NCI-H510A treated with DMSO at 0.1 percent for 48 hours (cell line): ENCODE measurements at regions not wholly inside any gene's neighbourhood (a gene's known extent, or its start where the extent isn't known, plus 50 kb on each side); places are given as distances from the start of the nearest gene placed in this dataset.
"Not testable (repeated sequence)": the region's sequence is repeated elsewhere in the genome, so short reads cannot be mapped to it uniquely, and the experiment has no call there.

Experiments used
- DNase-seq: peaks from one replicate; lab custom pipeline; 2025; lab: John Stamatoyannopoulos, UW

GRCh38 chr16:72596373-72596772 is 424.4 kb upstream of the PMFBP1 start:
- DNase-seq: no peak

- no peak for DNase-seq
Measured at GRCh38 chr16:72590151-72590937, 418.4 kb upstream of the PMFBP1 start.

GRCh38 chr16:72588551-72588950 is 416.6 kb upstream of the PMFBP1 start:
- no peak for DNase-seq

- not testable (repeated sequence) for DNase-seq
Measured at GRCh38 chr16:72578061-72578460, 406.1 kb upstream of the PMFBP1 start.

- DNase-seq: no peak
Measured at GRCh38 chr16:72576189-72576588, 404.2 kb upstream of the PMFBP1 start.

GRCh38 chr16:72569677-72570076 is 397.7 kb upstream of the PMFBP1 start:
- DNase-seq: no peak

- no peak for DNase-seq
Measured at GRCh38 chr16:72568502-72568901, 396.5 kb upstream of the PMFBP1 start.

GRCh38 chr16:72566174-72566573 is 394.2 kb upstream of the PMFBP1 start:
- DNase-seq: no peak

GRCh38 chr16:72565106-72565505 is 393.2 kb upstream of the PMFBP1 start:
- DNase-seq: no peak

GRCh38 chr16:72560617-72561016 is 388.7 kb upstream of the PMFBP1 start:
- no peak for DNase-seq

- DNase-seq: no peak
Measured at GRCh38 chr16:72558501-72558900, 386.5 kb upstream of the PMFBP1 start.

- DNase-seq: no peak
Measured at GRCh38 chr16:72554935-72555334, 383.0 kb upstream of the PMFBP1 start.

GRCh38 chr16:72552654-72553053 is 380.7 kb upstream of the PMFBP1 start:
- no peak for DNase-seq

GRCh38 chr16:72551649-72552048 is 379.7 kb upstream of the PMFBP1 start:
- no peak for DNase-seq

- no peak for DNase-seq
Measured at GRCh38 chr16:72549878-72550277, 377.9 kb upstream of the PMFBP1 start.

- no peak for DNase-seq
Measured at GRCh38 chr16:72542102-72542501, 370.1 kb upstream of the PMFBP1 start.

GRCh38 chr16:72537664-72538063 is 365.7 kb upstream of the PMFBP1 start:
- no peak for DNase-seq

- DNase-seq: no peak
Measured at GRCh38 chr16:72536723-72537435, 364.9 kb upstream of the PMFBP1 start.

- DNase-seq: no peak
Measured at GRCh38 chr16:72532906-72533410, 361.0 kb upstream of the PMFBP1 start.

GRCh38 chr16:72530434-72530833 is 358.5 kb upstream of the PMFBP1 start:
- DNase-seq: no peak

- DNase-seq: no peak
Measured at GRCh38 chr16:72523087-72523486, 351.1 kb upstream of the PMFBP1 start.

- no peak for DNase-seq
Measured at GRCh38 chr16:72517154-72517553, 345.2 kb upstream of the PMFBP1 start.

GRCh38 chr16:72511171-72511570 is 339.2 kb upstream of the PMFBP1 start:
- no peak for DNase-seq
